Ureter (tissue), 1 donor: ENCODE measurements at regions not wholly inside any gene's neighbourhood (a gene's known extent, or its start where the extent isn't known, plus 50 kb on each side); places are given as distances from the start of the nearest gene placed in this dataset.

Experiments used
- DNase-seq: peaks from one replicate; pipeline ENCODE4 v3.0.0-alpha.2; 2020; ENCODE audit warnings: low spot score
- donor health status: DM: yes; HTN: yes; CAD: no.

DNA sequence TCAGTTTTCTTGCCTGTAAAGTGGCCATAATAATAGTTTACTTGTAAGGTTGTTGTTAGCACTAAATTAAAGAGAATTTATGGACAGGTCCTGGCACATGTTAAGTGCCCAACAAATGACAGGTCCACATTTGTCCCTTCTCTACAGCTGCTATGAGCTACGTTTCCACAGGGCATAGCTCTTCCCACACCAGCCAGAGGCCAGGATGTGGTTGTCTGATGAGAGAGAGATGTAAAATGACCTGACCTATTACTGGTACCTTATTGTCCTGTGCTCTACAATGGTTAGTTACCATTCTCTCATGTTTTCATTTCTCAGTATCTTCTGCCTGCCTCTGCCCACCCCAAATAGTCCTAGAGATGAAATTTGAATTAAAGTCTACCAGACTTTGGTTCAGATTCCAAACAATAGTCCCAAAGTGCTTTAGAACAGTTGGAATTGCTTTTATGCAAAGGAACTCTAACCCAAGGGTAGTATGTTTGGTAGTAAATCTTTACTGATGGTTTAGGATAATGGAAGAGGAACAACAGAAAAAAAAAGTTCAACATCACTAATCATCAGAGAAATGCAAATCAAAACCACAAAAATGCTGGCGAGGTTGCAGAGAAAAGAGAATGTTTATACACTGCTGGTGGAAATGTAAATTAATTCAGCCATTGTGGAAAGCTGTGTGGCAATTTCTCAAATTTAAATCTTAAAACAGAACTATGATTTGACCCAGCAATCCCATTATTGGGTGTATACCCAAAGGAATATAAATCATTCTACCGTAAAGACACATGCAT lies 57.1 kb upstream of the ANKFN1 start:
- DNase-seq = no peak

DNA sequence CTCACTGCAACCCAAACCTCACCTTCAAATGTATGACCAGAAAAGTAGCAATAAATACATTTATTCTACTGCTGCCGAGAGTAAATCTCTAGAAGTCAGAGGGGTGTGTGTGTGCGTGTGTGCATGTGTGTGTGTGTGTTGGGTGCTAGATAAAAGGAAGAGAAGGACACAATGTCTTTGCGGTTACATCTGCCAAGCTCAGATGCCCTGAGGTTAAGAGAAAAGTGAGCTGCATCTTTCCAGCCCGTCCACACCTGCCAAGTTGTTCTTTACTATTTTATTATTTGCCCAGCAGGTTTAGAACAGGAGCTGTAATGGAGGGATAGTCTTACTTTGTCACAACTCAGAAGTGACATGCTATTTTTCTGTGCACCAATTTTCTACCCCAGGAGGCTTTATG lies 54.5 kb upstream of the ANKFN1 start:
- no peak for DNase-seq

DNA sequence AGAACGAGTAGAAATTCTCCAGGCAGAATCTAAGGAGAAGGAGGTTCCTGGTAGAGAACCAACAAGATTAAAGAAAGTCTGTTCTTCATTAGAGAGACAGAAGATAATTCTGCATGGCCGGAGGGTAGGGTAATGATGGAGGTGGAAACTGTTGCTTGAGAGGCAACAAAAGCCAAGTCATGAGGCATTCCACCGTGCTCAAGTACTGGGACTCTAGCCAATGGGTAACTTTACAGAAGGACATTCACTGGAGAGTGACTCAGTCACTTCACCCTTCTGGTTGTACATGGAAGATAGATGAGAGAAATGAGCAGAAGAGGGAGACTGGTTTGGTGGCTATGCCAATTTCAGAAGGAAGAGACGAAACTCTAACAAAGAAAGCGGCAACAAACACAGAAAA lies 53.6 kb upstream of the ANKFN1 start:
- DNase-seq = no peak
